GM19467 (cell line): ENCODE measurements at regions not wholly inside any gene's neighbourhood (a gene's known extent, or its start where the extent isn't known, plus 50 kb on each side); places are given as distances from the start of the nearest gene placed in this dataset.

ENCODE experiments used
- ATAC-seq: cut with Tn5 transposase; IDR thresholded peaks from one replicate; pipeline ENCODE4 v1.9.1; 2021; ENCODE audit warnings: mild to moderate bottlenecking, moderate library complexity; ENCODE audit not compliant: unreplicated experiment

- ATAC-seq, result no peak
These were observed 82.6 kb upstream of the TLE3 start for GRCh38 chr15:70180186-70180875.

GRCh38 chr15:70179309-70179892, 81.7 kb upstream of the TLE3 start:
- no peak for ATAC-seq

- no peak for ATAC-seq
These were observed 80.8 kb upstream of the TLE3 start for GRCh38 chr15:70178335-70179084.

GRCh38 chr15:70172566-70173225, 75.0 kb upstream of the TLE3 start:
- ATAC-seq, result no peak

- ATAC-seq, result no peak
These were observed 74.4 kb upstream of the TLE3 start for GRCh38 chr15:70172124-70172523.

GRCh38 chr15:70171256-70171886, 73.7 kb upstream of the TLE3 start:
- ATAC-seq, result no peak

GRCh38 chr15:70170096-70170699, 72.5 kb upstream of the TLE3 start:
- no peak for ATAC-seq

- no peak for ATAC-seq
These were observed 71.4 kb upstream of the TLE3 start for GRCh38 chr15:70169147-70169546.

- ATAC-seq, result no peak
These were observed 69.4 kb upstream of the TLE3 start for GRCh38 chr15:70167155-70167554.

GRCh38 chr15:70166506-70167087, 68.9 kb upstream of the TLE3 start:
- ATAC-seq, result no peak

GRCh38 chr15:70165716-70166284, 68.1 kb upstream of the TLE3 start:
- ATAC-seq, result no peak

GRCh38 chr15:70164910-70165715, 67.4 kb upstream of the TLE3 start:
- no peak for ATAC-seq

- ATAC-seq, result no peak
These were observed 66.6 kb upstream of the TLE3 start for GRCh38 chr15:70164156-70164900.

GRCh38 chr15:70160803-70161565, 63.3 kb upstream of the TLE3 start:
- no peak for ATAC-seq

- no peak for ATAC-seq
These were observed 62.5 kb upstream of the TLE3 start for GRCh38 chr15:70160267-70160666.

GRCh38 chr15:70159713-70160009, 61.9 kb upstream of the TLE3 start:
- ATAC-seq, result no peak

GRCh38 chr15:70159001-70159712, 61.4 kb upstream of the TLE3 start:
- no peak for ATAC-seq
